HG03196 (cell line): ENCODE measurements at regions not wholly inside any gene's neighbourhood (a gene's known extent, or its start where the extent isn't known, plus 50 kb on each side); places are given as distances from the start of the nearest gene placed in this dataset.

ENCODE experiments used
- ATAC-seq: cut with Tn5 transposase; IDR thresholded peaks from one replicate; pipeline ENCODE4 v1.9.1; 2021; ENCODE audit not compliant: unreplicated experiment

GRCh38 chr12:87794854-87795253 lies 234.3 kb downstream of the C12orf50 start:
- ATAC-seq: no peak

- no peak for ATAC-seq
Measured at GRCh38 chr12:87793131-87793530, 236.1 kb downstream of the C12orf50 start.

GRCh38 chr12:87784350-87784749 lies 244.9 kb downstream of the C12orf50 start:
- no peak for ATAC-seq

- ATAC-seq: no peak
Measured at GRCh38 chr12:87783467-87783866, 245.7 kb downstream of the C12orf50 start.

- ATAC-seq: no peak
Measured at GRCh38 chr12:87782838-87783237, 246.4 kb downstream of the C12orf50 start.

GRCh38 chr12:87779858-87780498 lies 249.2 kb downstream of the C12orf50 start:
- ATAC-seq: no peak

- no peak for ATAC-seq
Measured at GRCh38 chr12:87779016-87779415, 250.2 kb downstream of the C12orf50 start.

- no peak for ATAC-seq
Measured at GRCh38 chr12:87778065-87778464, 251.1 kb downstream of the C12orf50 start.

- no peak for ATAC-seq
Measured at GRCh38 chr12:87775784-87776183, 253.4 kb downstream of the C12orf50 start.

- no peak for ATAC-seq
Measured at GRCh38 chr12:87775051-87775450, 254.2 kb downstream of the C12orf50 start.

GRCh38 chr12:87772401-87772800 lies 256.8 kb downstream of the C12orf50 start:
- ATAC-seq: no peak

GRCh38 chr12:87768501-87769287 lies 260.5 kb downstream of the C12orf50 start:
- no peak for ATAC-seq

GRCh38 chr12:87766044-87766443 lies 263.2 kb downstream of the C12orf50 start:
- ATAC-seq: no peak

GRCh38 chr12:87760943-87761342 lies 268.3 kb downstream of the C12orf50 start:
- ATAC-seq: no peak

GRCh38 chr12:87758271-87758670 lies 270.9 kb downstream of the C12orf50 start:
- ATAC-seq: no peak

- ATAC-seq: no peak
Measured at GRCh38 chr12:87756721-87757120, 272.5 kb downstream of the C12orf50 start.

- ATAC-seq: no peak
Measured at GRCh38 chr12:87756111-87756510, 273.1 kb downstream of the C12orf50 start.

- no peak for ATAC-seq
Measured at GRCh38 chr12:87728931-87729593, 300.1 kb downstream of the C12orf50 start.

- ATAC-seq: no peak
Measured at GRCh38 chr12:87720967-87721366, 308.2 kb downstream of the C12orf50 start.

GRCh38 chr12:87704374-87704773 lies 324.8 kb downstream of the C12orf50 start:
- no peak for ATAC-seq

- ATAC-seq: no peak
Measured at GRCh38 chr12:87690236-87690810, 338.9 kb downstream of the C12orf50 start.

GRCh38 chr12:87689196-87689595 lies 340.0 kb downstream of the C12orf50 start:
- ATAC-seq: no peak
